Osteoblast (primary cell): ENCODE measurements at regions not wholly inside any gene's neighbourhood (a gene's known extent, or its start where the extent isn't known, plus 50 kb on each side); places are given as distances from the start of the nearest gene placed in this dataset.

Experiments
- DNase-seq: peaks from one replicate; pipeline ENCODE4 v3.0.0; 2011; ENCODE audit warnings: low spot score, mixed read lengths; ENCODE audit not compliant: insufficient read length; ENCODE audit errors: missing footprints
- H2AFZ ChIP-seq: 2 replicates; pipeline ENCODE4 v1.6.0; 2011; ENCODE audit warnings: mild to moderate bottlenecking, low read length
- H3K27ac ChIP-seq: 2 replicates; pipeline ENCODE4 v1.5.1; 2011; ENCODE audit warnings: mild to moderate bottlenecking, low read depth, low read length, moderate library complexity
- H3K27me3 ChIP-seq: 2 replicates; pipeline ENCODE4 v1.6.0; 2012; ENCODE audit warnings: mild to moderate bottlenecking, control low read depth, inconsistent platforms, low read length, moderate library complexity; ENCODE audit not compliant: insufficient read depth
- H3K36me3 ChIP-seq: 2 replicates; pipeline ENCODE4 v1.5.1; 2011; ENCODE audit warnings: mild to moderate bottlenecking, low read length, control low read depth, moderate library complexity; ENCODE audit not compliant: insufficient read depth
- H3K4me1 ChIP-seq: 2 replicates; pipeline ENCODE4 v1.5.1; 2011; ENCODE audit warnings: mild to moderate bottlenecking, low read length, control low read depth, moderate library complexity; ENCODE audit not compliant: insufficient read depth
- H3K4me2 ChIP-seq: 2 replicates; pipeline ENCODE4 v1.6.0; 2011; ENCODE audit warnings: mild to moderate bottlenecking, low read length; ENCODE audit not compliant: insufficient read depth
- H3K4me3 ChIP-seq: fragments of 200-600 bp; sonication (generic); 3 replicates; pipeline ENCODE4 v1.5.1; 2012; ENCODE audit warnings: mild to moderate bottlenecking, low read length, inconsistent platforms; ENCODE audit not compliant: insufficient read depth
- H3K79me2 ChIP-seq: 2 replicates; pipeline ENCODE4 v1.6.0; 2012; ENCODE audit warnings: mild to moderate bottlenecking, low read length, control low read depth, inconsistent platforms; ENCODE audit not compliant: insufficient read depth
- H3K9me3 ChIP-seq: 2 replicates; pipeline ENCODE4 v1.5.1; 2011; ENCODE audit warnings: low read depth, low read length, control low read depth
- H4K20me1 ChIP-seq: 2 replicates; pipeline ENCODE4 v1.6.0; 2012; ENCODE audit warnings: mild to moderate bottlenecking, low read length, control low read depth; ENCODE audit not compliant: insufficient read depth
- CTCF ChIP-seq: IDR thresholded peaks from 2 replicates; pipeline ENCODE4 v1.5.1; 2011; ENCODE audit warnings: mild to moderate bottlenecking, low read depth, low read length, moderate library complexity; ENCODE audit errors: extremely low read depth

DNA sequence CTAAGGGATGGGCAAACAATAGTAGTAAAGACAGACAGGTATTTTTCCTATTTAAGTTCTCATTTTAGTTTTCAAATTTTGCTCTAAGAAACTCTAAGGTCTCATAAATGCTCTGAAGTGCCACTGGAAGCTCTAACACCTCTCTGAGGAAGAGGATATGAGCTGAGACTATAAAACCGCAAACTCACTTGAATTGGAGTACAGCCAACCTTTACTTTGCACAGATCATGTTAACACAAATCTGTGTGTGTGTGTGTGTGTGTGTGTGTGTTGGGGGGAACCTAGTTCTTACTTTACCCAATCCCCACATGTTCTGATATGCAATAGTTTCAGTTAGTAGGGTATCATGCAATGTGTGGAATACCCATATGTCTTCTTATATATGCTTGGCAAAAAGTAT, 446.8 kb downstream of the CHL1 start:
- no peak overlapping the region for H2AFZ ChIP-seq
- H3K4me3 ChIP-seq, result no peak overlapping the region
- no peak for TF ChIP-seq CTCF
- no peak overlapping the region for H3K4me2 ChIP-seq
- no peaks in the 10 kb centered on the region for H3K36me3 ChIP-seq
- no peak for DNase-seq
- H3K79me2 ChIP-seq, result no peaks in the 10 kb centered on the region
- H3K9me3 ChIP-seq, result peaks cover 3% of the 10 kb centered on the region
- no peaks in the 10 kb centered on the region for H3K27me3 ChIP-seq
- H3K27ac ChIP-seq, result no peak overlapping the region
- H4K20me1 ChIP-seq, result no peaks in the 10 kb centered on the region
- no peaks in the 10 kb centered on the region for H3K4me1 ChIP-seq

GRCh38 chr3:655824-656223, 437.0 kb upstream of the CNTN6 start:
- H3K4me2 ChIP-seq, result no peak overlapping the region
- no peak for TF ChIP-seq CTCF

DNA sequence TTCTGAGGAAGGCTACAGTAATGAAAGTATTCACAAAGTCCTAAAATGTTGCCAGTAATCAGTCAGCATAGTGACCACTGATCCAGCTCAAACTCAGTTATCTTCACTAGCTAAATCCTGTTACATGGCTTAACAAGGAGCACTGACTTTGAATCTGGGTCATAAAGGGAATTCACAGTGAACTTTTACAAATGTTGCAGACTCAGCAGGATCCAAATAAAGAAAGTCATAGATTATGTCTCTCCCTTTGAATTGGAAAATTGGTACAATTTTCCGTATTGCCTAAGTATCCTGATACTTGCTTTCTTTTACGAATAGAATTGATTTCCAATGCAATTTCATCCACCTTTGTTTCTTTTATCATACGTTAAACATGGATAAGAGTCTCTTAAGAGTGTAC, 431.5 kb upstream of the CNTN6 start:
- Histone ChIP-seq H3K9me3 (peaks cover 5% of the 10 kb centered on the region), H3K36me3 (no peaks in the 10 kb centered on the region), H4K20me1 (no peaks in the 10 kb centered on the region), H3K4me2 (no peak overlapping the region), H3K79me2 (no peaks in the 10 kb centered on the region), H3K27ac (no peak overlapping the region), H3K4me1 (no peaks in the 10 kb centered on the region), H3K4me3 (no peak overlapping the region), H3K27me3 (no peaks in the 10 kb centered on the region), H2AFZ (no peak overlapping the region)
- no peak for DNase-seq
- TF ChIP-seq CTCF, result no peak

More at GRCh38 chr3:655824-656223, 437.0 kb upstream of the CNTN6 start:
- no peaks in the 10 kb centered on the region for H3K9me3 ChIP-seq
- H3K4me3 ChIP-seq, result no peak overlapping the region
- H3K79me2 ChIP-seq, result no peaks in the 10 kb centered on the region
- no peak overlapping the region for H3K27ac ChIP-seq
- no peaks in the 10 kb centered on the region for H3K4me1 ChIP-seq
- DNase-seq, result no peak
- no peaks in the 10 kb centered on the region for H3K27me3 ChIP-seq
- no peaks in the 10 kb centered on the region for H3K36me3 ChIP-seq
- H4K20me1 ChIP-seq, result no peaks in the 10 kb centered on the region
- no peak overlapping the region for H2AFZ ChIP-seq

GRCh38 chr3:674116-674515, 418.7 kb upstream of the CNTN6 start:
- no peak overlapping the region for H3K4me3 ChIP-seq
- no peaks in the 10 kb centered on the region for H3K4me1 ChIP-seq
- no peak overlapping the region for H3K4me2 ChIP-seq
- TF ChIP-seq CTCF, result no peak
- no peaks in the 10 kb centered on the region for H3K36me3 ChIP-seq
- H3K27ac ChIP-seq, result no peak overlapping the region
- H3K27me3 ChIP-seq, result no peaks in the 10 kb centered on the region
- H2AFZ ChIP-seq, result no peak overlapping the region
- H3K9me3 ChIP-seq, result peaks cover 3% of the 10 kb centered on the region
- H4K20me1 ChIP-seq, result no peaks in the 10 kb centered on the region
- no peaks in the 10 kb centered on the region for H3K79me2 ChIP-seq
- DNase-seq, result no peak
